GM18873 (cell line): ENCODE measurements at regions not wholly inside any gene's neighbourhood (a gene's known extent, or its start where the extent isn't known, plus 50 kb on each side); places are given as distances from the start of the nearest gene placed in this dataset.

Experiments
- ATAC-seq: cut with Tn5 transposase; IDR thresholded peaks from one replicate; pipeline ENCODE4 v1.9.1; 2021; ENCODE audit warnings: mild to moderate bottlenecking, moderate library complexity, moderate number of reproducible peaks; ENCODE audit not compliant: unreplicated experiment, low FRiP score

- no peak for ATAC-seq
Observed at GRCh38 chrX:96615448-96615847, 69.2 kb upstream of the DIAPH2 start.

- ATAC-seq = no peak
Observed at GRCh38 chrX:96619588-96619987, 65.1 kb upstream of the DIAPH2 start.

- ATAC-seq = no peak
Observed at GRCh38 chrX:96621811-96622210, 62.8 kb upstream of the DIAPH2 start.
